ENCODE measurements at regions not wholly inside any gene's neighbourhood (a gene's known extent, or its start where the extent isn't known, plus 50 kb on each side); places are given as distances from the start of the nearest gene placed in this dataset.

- ATAC-seq (ENCODE audit: low read depth) (no peak), DNase-seq (no peak)
- no peaks in the 10 kb centered on the region for H3K4me1 ChIP-seq (ENCODE audit: control insufficient read depth in 2 of 2, insufficient read depth in 2 of 2, low read length in 2 of 2)
- Mint-ChIP-seq H3K27me3 (no peaks in the 10 kb centered on the region), H3K9me3 (ENCODE audit: insufficient read depth) (peaks cover 5% of the 10 kb centered on the region), H3K4me1 (no peaks in the 10 kb centered on the region), H3K27ac (no peak overlapping the region), H3K4me3 (no peak overlapping the region)
- H2AFZ ChIP-seq (ENCODE audit: insufficient read depth, low read depth, low read length, poor library complexity, severe bottlenecking) = no peak overlapping the region
- CTCF ChIA-PET = no interaction called here
- POLR2A ChIA-PET = no interaction called here
- TF ChIP-seq EZH2 (IDR thresholded peaks at IDR 0.05; ENCODE audit: borderline replicate concordance, insufficient read depth, low read depth, low read length, poor library complexity, severe bottlenecking) (no peak), CTCF (IDR thresholded peaks at IDR 0.05) (no peak)
- no peak overlapping the region for H3K4me3 ChIP-seq (ENCODE audit: control extremely low read depth in 1 of 5, extremely low read depth in 1 of 5, insufficient read depth in 1 of 5, low read depth in 2 of 5, low read length in 4 of 5)
- no peaks in the 10 kb centered on the region for H4K20me1 ChIP-seq (ENCODE audit: control insufficient read depth, insufficient read depth, low read length, poor library complexity, severe bottlenecking)
- no peaks in the 10 kb centered on the region for H3K36me3 ChIP-seq (replicated peaks in 1 of 2; ENCODE audit: control extremely low read depth in 1 of 2, control insufficient read depth in 1 of 2, extremely low read depth in 1 of 2, insufficient read depth in 2 of 2, low read length in 1 of 2)
- H3K9me3 ChIP-seq (ENCODE audit: control extremely low read depth in 1 of 3, control insufficient read depth in 2 of 3, insufficient read depth in 1 of 3, low read length in 2 of 3) = peaks cover 0 to 4% (median 0%) of the 10 kb centered on the region in 3 donors
- WGBS (ENCODE audit: insufficient coverage) = 83% methylated on average over 1 of the region's 2 CpGs
- H3K27ac ChIP-seq (ENCODE audit: low read length in 2 of 2) = no peak overlapping the region
- no peaks in the 10 kb centered on the region for H3K27me3 ChIP-seq (replicated peaks in 1 of 4; ENCODE audit: control extremely low read depth in 1 of 4, control insufficient read depth in 3 of 4, insufficient read depth in 4 of 4, low read length in 3 of 4)
- intact Hi-C loops (cut with micrococcal nuclease) = no loop called here
- H3K4me2 ChIP-seq (replicated peaks; ENCODE audit: low read depth, low read length, poor library complexity, severe bottlenecking) = no peak overlapping the region
- no peaks in the 10 kb centered on the region for H3K79me2 ChIP-seq (ENCODE audit: control insufficient read depth, insufficient read depth, low read length)
- H3K9ac ChIP-seq (ENCODE audit: low read length) = no peak overlapping the region
Measured at GRCh38 chr12:19938031-19938430, 430.3 kb upstream of the PDE3A start.

GRCh38 chr12:19938491-19938890 lies 429.8 kb upstream of the PDE3A start:
- TF ChIP-seq EZH2 (IDR thresholded peaks at IDR 0.05; ENCODE audit: borderline replicate concordance, insufficient read depth, low read depth, low read length, poor library complexity, severe bottlenecking) (no peak), CTCF (IDR thresholded peaks at IDR 0.05) (no peak)
- no peaks in the 10 kb centered on the region for H4K20me1 ChIP-seq (ENCODE audit: control insufficient read depth, insufficient read depth, low read length, poor library complexity, severe bottlenecking)
- ChIA-PET CTCF (no interaction called here), POLR2A (no interaction called here)
- H2AFZ ChIP-seq (ENCODE audit: insufficient read depth, low read depth, low read length, poor library complexity, severe bottlenecking) = no peak overlapping the region
- no peak overlapping the region for H3K4me2 ChIP-seq (replicated peaks; ENCODE audit: low read depth, low read length, poor library complexity, severe bottlenecking)
- H3K4me3 ChIP-seq (ENCODE audit: control extremely low read depth in 1 of 5, extremely low read depth in 1 of 5, insufficient read depth in 1 of 5, low read depth in 2 of 5, low read length in 4 of 5) = no peak overlapping the region
- H3K79me2 ChIP-seq (ENCODE audit: control insufficient read depth, insufficient read depth, low read length) = no peaks in the 10 kb centered on the region
- no peaks in the 10 kb centered on the region for H3K27me3 ChIP-seq (replicated peaks in 1 of 4; ENCODE audit: control extremely low read depth in 1 of 4, control insufficient read depth in 3 of 4, insufficient read depth in 4 of 4, low read length in 3 of 4)
- no peak overlapping the region for H3K27ac ChIP-seq (ENCODE audit: low read length in 2 of 2)
- no peaks in the 10 kb centered on the region for H3K4me1 ChIP-seq (ENCODE audit: control insufficient read depth in 2 of 2, insufficient read depth in 2 of 2, low read length in 2 of 2)
- Mint-ChIP-seq H3K27ac (no peak overlapping the region), H3K27me3 (no peaks in the 10 kb centered on the region), H3K4me1 (no peaks in the 10 kb centered on the region), H3K4me3 (no peak overlapping the region), H3K9me3 (ENCODE audit: insufficient read depth) (peaks cover 5% of the 10 kb centered on the region)
- peaks cover 0 to 4% (median 0%) of the 10 kb centered on the region in 3 donors for H3K9me3 ChIP-seq (ENCODE audit: control extremely low read depth in 1 of 3, control insufficient read depth in 2 of 3, insufficient read depth in 1 of 3, low read length in 2 of 3)
- WGBS (ENCODE audit: insufficient coverage) = no CpG with 5 or more reads among the region's 1 CpG
- DNase-seq (no peak), ATAC-seq (ENCODE audit: low read depth) (no peak)
- no peaks in the 10 kb centered on the region for H3K36me3 ChIP-seq (replicated peaks in 1 of 2; ENCODE audit: control extremely low read depth in 1 of 2, control insufficient read depth in 1 of 2, extremely low read depth in 1 of 2, insufficient read depth in 2 of 2, low read length in 1 of 2)
- H3K9ac ChIP-seq (ENCODE audit: low read length) = no peak overlapping the region
- intact Hi-C loops (cut with micrococcal nuclease) = no loop called here

Data from B cell (primary cell).